B cell (primary cell): ENCODE measurements at regions not wholly inside any gene's neighbourhood (a gene's known extent, or its start where the extent isn't known, plus 50 kb on each side); places are given as distances from the start of the nearest gene placed in this dataset.

Source experiments
- EZH2 ChIP-seq: IDR thresholded peaks from 2 replicates; pipeline ENCODE4 v1.6.1; 2012; ENCODE audit warnings: borderline replicate concordance, low read depth, mild to moderate bottlenecking, moderate library complexity, low read length; ENCODE audit not compliant: insufficient read depth, poor library complexity, severe bottlenecking
- TF ChIP-seq, protein P1 (sequence below): fragments of 200-600 bp; IDR thresholded peaks from one replicate; pipeline ENCODE4 v1.8.0; 2022; ENCODE audit warnings: antibody characterized with exemption, mild to moderate bottlenecking

GRCh38 chr9:73038613-73039012 is 85.8 kb upstream of the ALDH1A1 start:
- TF ChIP-seq, protein P1, sequence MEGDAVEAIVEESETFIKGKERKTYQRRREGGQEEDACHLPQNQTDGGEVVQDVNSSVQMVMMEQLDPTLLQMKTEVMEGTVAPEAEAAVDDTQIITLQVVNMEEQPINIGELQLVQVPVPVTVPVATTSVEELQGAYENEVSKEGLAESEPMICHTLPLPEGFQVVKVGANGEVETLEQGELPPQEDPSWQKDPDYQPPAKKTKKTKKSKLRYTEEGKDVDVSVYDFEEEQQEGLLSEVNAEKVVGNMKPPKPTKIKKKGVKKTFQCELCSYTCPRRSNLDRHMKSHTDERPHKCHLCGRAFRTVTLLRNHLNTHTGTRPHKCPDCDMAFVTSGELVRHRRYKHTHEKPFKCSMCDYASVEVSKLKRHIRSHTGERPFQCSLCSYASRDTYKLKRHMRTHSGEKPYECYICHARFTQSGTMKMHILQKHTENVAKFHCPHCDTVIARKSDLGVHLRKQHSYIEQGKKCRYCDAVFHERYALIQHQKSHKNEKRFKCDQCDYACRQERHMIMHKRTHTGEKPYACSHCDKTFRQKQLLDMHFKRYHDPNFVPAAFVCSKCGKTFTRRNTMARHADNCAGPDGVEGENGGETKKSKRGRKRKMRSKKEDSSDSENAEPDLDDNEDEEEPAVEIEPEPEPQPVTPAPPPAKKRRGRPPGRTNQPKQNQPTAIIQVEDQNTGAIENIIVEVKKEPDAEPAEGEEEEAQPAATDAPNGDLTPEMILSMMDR: no peak
- no peak for TF ChIP-seq EZH2
